HepG2 (cell line): ENCODE measurements at regions not wholly inside any gene's neighbourhood (a gene's known extent, or its start where the extent isn't known, plus 50 kb on each side); places are given as distances from the start of the nearest gene placed in this dataset.

Experiments used
- ATAC-seq: fragments of 200-7000 bp; cut with Tn5 transposase; 3 replicates; pipeline ENCODE4 v1.9.1; 2020; ENCODE audit warnings: mild to moderate bottlenecking, moderate library complexity
- BruUV-seq: library from RNA; stranded (reverse); fragments of 400-500 nt; replicated peaks from 2 replicates; lab custom pipeline; 2021; lab: Mats Ljungman, UMichigan
- CTCF ChIA-PET: fragments of 300-600 bp; formaldehyde crosslinking; extraction: SDS; loops from one replicate; lab custom pipeline; 2021; ENCODE audit warnings: low total read pairs, inconsistent platforms, low intra/inter-chr PET ratio; lab: Yijun Ruan, JAX
- POLR2A ChIA-PET: fragments of 350-600 bp; sonication (Branson Sonifier 250); formaldehyde crosslinking; loops from one replicate; lab custom pipeline; 2020; ENCODE audit warnings: antibody characterized with exemption, inconsistent platforms; lab: Yijun Ruan, JAX
- DNase-seq: peaks from one replicate; pipeline ENCODE4 v3.0.0-alpha.2; 2015; ENCODE audit warnings: low spot score
- FAIRE-seq: peaks from 3 replicates; lab custom pipeline; 2011; peaks lifted over from hg19 to GRCh38; lab: Jason Lieb, UNC
- H2AFZ ChIP-seq: one replicate; pipeline ENCODE4 v1.6.1; 2011; ENCODE audit warnings: low read length, inconsistent platforms
- H3K27ac ChIP-seq: fragments of 300-600 bp; 3 replicates; pipeline ENCODE4 v1.8.0; 2011; ENCODE audit warnings: mixed run types, mild to moderate bottlenecking, mixed read lengths, low read length, inconsistent platforms; ENCODE audit not compliant: insufficient read depth; ENCODE audit errors: extremely low read length
- H3K27me3 ChIP-seq, 2 experiments: fragments of 200-600 bp in 1 of 2; 2 replicates in 1 of 2; 3 replicates in 1 of 2; pipeline versions ENCODE4 v1.6.0 to v1.8.0; 2011; ENCODE audit warnings: low read length in 2 of 2, mild to moderate bottlenecking in 2 of 2, moderate library complexity in 2 of 2, inconsistent platforms in 1 of 2; ENCODE audit not compliant: insufficient read depth in 2 of 2, control insufficient read depth in 1 of 2
- H3K36me3 ChIP-seq, 2 experiments: fragments of 200-600 bp in 1 of 2; replicated peaks in 1 of 2; 2 replicates in 1 of 2; 3 replicates in 1 of 2; pipeline versions ENCODE4 v1.5.1 to v1.8.0; 2011; ENCODE audit warnings: low read length in 2 of 2, inconsistent platforms in 1 of 2; ENCODE audit not compliant: insufficient read depth in 2 of 2, control insufficient read depth in 1 of 2
- H3K4me1 ChIP-seq: 2 replicates; pipeline ENCODE4 v1.5.1; 2012; ENCODE audit warnings: low read length, inconsistent platforms; ENCODE audit not compliant: insufficient read depth
- H3K4me2 ChIP-seq: 2 replicates; pipeline ENCODE4 v1.6.0; 2011; ENCODE audit warnings: low read depth, low read length, inconsistent platforms
- H3K4me3 ChIP-seq, 3 experiments: fragments of 200-600 bp in 1 of 3; sonication (generic), shearing (Covaris generic) in 1 of 3; replicated peaks in 1 of 3; 2 replicates each; pipeline ENCODE4 v1.5.1; 2011 to 2016; ENCODE audit warnings: low read length in 3 of 3, inconsistent platforms in 2 of 3, low read depth in 2 of 3, mild to moderate bottlenecking in 2 of 3, control low read depth in 1 of 3, mixed read lengths in 1 of 3; ENCODE audit not compliant: insufficient read depth in 1 of 3
- H3K79me2 ChIP-seq: one replicate; pipeline ENCODE4 v1.6.1; 2011; ENCODE audit warnings: low read length, inconsistent platforms; ENCODE audit not compliant: insufficient read depth
- H3K9ac ChIP-seq: 2 replicates; pipeline ENCODE4 v1.6.0; 2011; ENCODE audit warnings: mild to moderate bottlenecking, low read depth, low read length, inconsistent platforms; ENCODE audit not compliant: insufficient read depth
- H3K9me3 ChIP-seq: 2 replicates; pipeline ENCODE4 v1.5.1; 2012; ENCODE audit warnings: mild to moderate bottlenecking, low read length
- H4K20me1 ChIP-seq: 2 replicates; pipeline ENCODE4 v1.6.0; 2011; ENCODE audit warnings: inconsistent platforms, mild to moderate bottlenecking, low read length, moderate library complexity; ENCODE audit not compliant: insufficient read depth
- GLI4 ChIP-seq: sonication (generic); formaldehyde crosslinking; IDR thresholded peaks from 2 replicates; pipeline ENCODE4 v1.5.1; 2020; ENCODE audit warnings: missing genetic modification reagents, mild to moderate bottlenecking, moderate library complexity, borderline replicate concordance
- SAP130 ChIP-seq: IDR thresholded peaks from 2 replicates; pipeline ENCODE4 v1.6.1; 2016; ENCODE audit warnings: low read depth
- SIN3B ChIP-seq: fragments of 150-350 bp; IDR thresholded peaks from 2 replicates; pipeline ENCODE4 v1.6.1; 2014; ENCODE audit warnings: low read length
- TSC22D2 ChIP-seq: sonication (generic); formaldehyde crosslinking; IDR thresholded peaks from 2 replicates; pipeline ENCODE4 v1.5.1; 2020; ENCODE audit warnings: missing genetic modification reagents, mild to moderate bottlenecking, borderline replicate concordance
- ZBTB38 ChIP-seq: sonication (generic); formaldehyde crosslinking; IDR thresholded peaks from 2 replicates; pipeline ENCODE4 v1.5.1; 2020; ENCODE audit warnings: mild to moderate bottlenecking, missing genetic modification reagents
- ZNF253 ChIP-seq: sonication (generic); formaldehyde crosslinking; IDR thresholded peaks from 2 replicates; pipeline ENCODE4 v1.8.0; 2022; ENCODE audit warnings: mild to moderate bottlenecking, missing genetic modification reagents, borderline replicate concordance
- ZNF432 ChIP-seq: sonication (generic); formaldehyde crosslinking; IDR thresholded peaks from 2 replicates; pipeline ENCODE4 v1.5.0; 2020; ENCODE audit warnings: missing genetic modification reagents, mild to moderate bottlenecking, borderline replicate concordance
- ZNF569 ChIP-seq: sonication (generic); formaldehyde crosslinking; IDR thresholded peaks from 2 replicates; pipeline ENCODE4 v1.5.0; 2020; ENCODE audit warnings: mild to moderate bottlenecking, missing genetic modification reagents, moderate library complexity, borderline replicate concordance
- ZNF768 ChIP-seq: sonication (generic); formaldehyde crosslinking; IDR thresholded peaks from 2 replicates; pipeline ENCODE4 v1.4.0; 2020; ENCODE audit warnings: missing genetic modification reagents
- WGBS: methylation state at CpG from one replicate; pipeline ENCODE4 v1.1.6; 2017; ENCODE audit warnings: low lambda C conversion rate; 5-methylcytosine and 5-hydroxymethylcytosine counted together
- in situ Hi-C: cut with HindIII; loops from 2 replicates; pipeline ENCODE4 v1.10.0; 2017; ENCODE audit warnings: low pct_unique_long_range_greater_than_20kb; ENCODE audit not compliant: extremely low pct_ligation_motif_present
- intact Hi-C: fragments of 100-400 bp; cut with micrococcal nuclease; formaldehyde crosslinking; loops from one replicate; pipeline ENCODE4 v1.10.0; 2022; ENCODE audit not compliant: unreplicated experiment
- TF ChIP-seq, protein P1 (sequence below): sonication (generic); formaldehyde crosslinking; IDR thresholded peaks from 2 replicates; pipeline ENCODE4 v1.9.0; 2021; ENCODE audit warnings: missing genetic modification reagents, mild to moderate bottlenecking, borderline replicate concordance
- TF ChIP-seq, protein P2 (sequence below): sonication (generic); formaldehyde crosslinking; IDR thresholded peaks from 2 replicates; pipeline ENCODE4 v1.5.1; 2020; ENCODE audit warnings: missing genetic modification reagents, mild to moderate bottlenecking, borderline replicate concordance
- TF ChIP-seq, protein P3 (sequence below): sonication (generic); formaldehyde crosslinking; IDR thresholded peaks from 2 replicates; pipeline ENCODE4 v1.8.0; 2022; ENCODE audit warnings: missing genetic modification reagents, mild to moderate bottlenecking, inconsistent platforms, borderline replicate concordance
- TF ChIP-seq, protein P4 (sequence below): IDR thresholded peaks from 2 replicates; pipeline ENCODE4 v1.6.1; 2018; ENCODE audit warnings: missing genetic modification reagents, mild to moderate bottlenecking, missing compliant biosample characterization
- TF ChIP-seq, protein P5 (sequence below): sonication (generic); formaldehyde crosslinking; IDR thresholded peaks from 2 replicates; pipeline ENCODE4 v1.5.0; 2020; ENCODE audit warnings: missing genetic modification reagents
- TF ChIP-seq, protein P6 (sequence below): sonication (generic); formaldehyde crosslinking; IDR thresholded peaks from 2 replicates; pipeline ENCODE4 v1.5.1; 2020; ENCODE audit warnings: missing genetic modification reagents, mild to moderate bottlenecking, borderline replicate concordance

DNA sequence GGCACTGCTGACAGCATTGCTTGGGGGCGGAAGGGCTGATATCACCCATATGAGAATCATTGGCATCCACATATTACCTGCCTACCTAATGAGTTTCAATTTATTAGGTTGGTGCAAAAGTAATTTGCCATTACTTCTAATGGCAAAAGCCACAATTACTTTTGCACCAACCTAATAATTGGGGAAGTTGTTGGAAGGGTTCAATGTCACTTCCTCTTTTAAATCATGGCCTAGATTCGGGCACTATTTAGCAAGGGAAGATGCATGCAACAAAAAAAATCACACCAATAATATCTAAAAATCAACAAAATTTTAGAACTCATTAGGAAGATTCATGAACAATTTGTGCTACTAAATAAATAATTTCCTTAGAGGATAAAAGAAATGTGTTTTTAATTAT, 56.0 kb upstream of the AGTR1 start:
- in situ Hi-C loops, result no loop called here
- DNase-seq (no peak), FAIRE-seq (no peak)
- TF ChIP-seq, protein P1, sequence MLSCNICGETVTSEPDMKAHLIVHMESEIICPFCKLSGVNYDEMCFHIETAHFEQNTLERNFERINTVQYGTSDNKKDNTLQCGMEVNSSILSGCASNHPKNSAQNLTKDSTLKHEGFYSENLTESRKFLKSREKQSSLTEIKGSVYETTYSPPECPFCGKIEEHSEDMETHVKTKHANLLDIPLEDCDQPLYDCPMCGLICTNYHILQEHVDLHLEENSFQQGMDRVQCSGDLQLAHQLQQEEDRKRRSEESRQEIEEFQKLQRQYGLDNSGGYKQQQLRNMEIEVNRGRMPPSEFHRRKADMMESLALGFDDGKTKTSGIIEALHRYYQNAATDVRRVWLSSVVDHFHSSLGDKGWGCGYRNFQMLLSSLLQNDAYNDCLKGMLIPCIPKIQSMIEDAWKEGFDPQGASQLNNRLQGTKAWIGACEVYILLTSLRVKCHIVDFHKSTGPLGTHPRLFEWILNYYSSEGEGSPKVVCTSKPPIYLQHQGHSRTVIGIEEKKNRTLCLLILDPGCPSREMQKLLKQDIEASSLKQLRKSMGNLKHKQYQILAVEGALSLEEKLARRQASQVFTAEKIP (CRISPR knock-in tag), result no peak
- no peak for TF ChIP-seq ZNF253 (CRISPR knock-in tag)
- TF ChIP-seq, protein P2, sequence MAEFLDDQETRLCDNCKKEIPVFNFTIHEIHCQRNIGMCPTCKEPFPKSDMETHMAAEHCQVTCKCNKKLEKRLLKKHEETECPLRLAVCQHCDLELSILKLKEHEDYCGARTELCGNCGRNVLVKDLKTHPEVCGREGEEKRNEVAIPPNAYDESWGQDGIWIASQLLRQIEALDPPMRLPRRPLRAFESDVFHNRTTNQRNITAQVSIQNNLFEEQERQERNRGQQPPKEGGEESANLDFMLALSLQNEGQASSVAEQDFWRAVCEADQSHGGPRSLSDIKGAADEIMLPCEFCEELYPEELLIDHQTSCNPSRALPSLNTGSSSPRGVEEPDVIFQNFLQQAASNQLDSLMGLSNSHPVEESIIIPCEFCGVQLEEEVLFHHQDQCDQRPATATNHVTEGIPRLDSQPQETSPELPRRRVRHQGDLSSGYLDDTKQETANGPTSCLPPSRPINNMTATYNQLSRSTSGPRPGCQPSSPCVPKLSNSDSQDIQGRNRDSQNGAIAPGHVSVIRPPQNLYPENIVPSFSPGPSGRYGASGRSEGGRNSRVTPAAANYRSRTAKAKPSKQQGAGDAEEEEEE, result no peak
- TF ChIP-seq, protein P3, sequence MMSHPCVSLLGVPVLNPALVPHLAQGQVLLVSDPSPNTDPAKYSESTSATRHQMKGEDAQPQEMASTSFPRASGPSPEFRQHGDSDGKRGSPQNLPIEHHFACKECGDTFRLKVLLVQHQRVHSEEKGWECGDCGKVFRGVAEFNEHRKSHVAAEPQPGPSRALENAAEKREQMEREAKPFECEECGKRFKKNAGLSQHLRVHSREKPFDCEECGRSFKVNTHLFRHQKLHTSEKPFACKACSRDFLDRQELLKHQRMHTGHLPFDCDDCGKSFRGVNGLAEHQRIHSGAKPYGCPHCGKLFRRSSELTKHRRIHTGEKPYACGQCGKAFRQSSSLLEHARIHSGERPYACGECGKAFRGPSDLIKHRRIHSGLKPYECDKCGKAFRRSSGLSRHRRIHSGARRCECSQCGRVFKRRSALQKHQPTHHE (CRISPR knock-in tag), result no peak
- no peak for TF ChIP-seq SAP130 (CRISPR knock-in tag)
- no peak for TF ChIP-seq TSC22D2 (CRISPR knock-in tag)
- TF ChIP-seq ZNF569 (CRISPR knock-in tag), result no peak
- TF ChIP-seq, protein P4, sequence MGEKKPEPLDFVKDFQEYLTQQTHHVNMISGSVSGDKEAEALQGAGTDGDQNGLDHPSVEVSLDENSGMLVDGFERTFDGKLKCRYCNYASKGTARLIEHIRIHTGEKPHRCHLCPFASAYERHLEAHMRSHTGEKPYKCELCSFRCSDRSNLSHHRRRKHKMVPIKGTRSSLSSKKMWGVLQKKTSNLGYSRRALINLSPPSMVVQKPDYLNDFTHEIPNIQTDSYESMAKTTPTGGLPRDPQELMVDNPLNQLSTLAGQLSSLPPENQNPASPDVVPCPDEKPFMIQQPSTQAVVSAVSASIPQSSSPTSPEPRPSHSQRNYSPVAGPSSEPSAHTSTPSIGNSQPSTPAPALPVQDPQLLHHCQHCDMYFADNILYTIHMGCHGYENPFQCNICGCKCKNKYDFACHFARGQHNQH (CRISPR knock-in tag), result no peak
- TF ChIP-seq, protein P5, sequence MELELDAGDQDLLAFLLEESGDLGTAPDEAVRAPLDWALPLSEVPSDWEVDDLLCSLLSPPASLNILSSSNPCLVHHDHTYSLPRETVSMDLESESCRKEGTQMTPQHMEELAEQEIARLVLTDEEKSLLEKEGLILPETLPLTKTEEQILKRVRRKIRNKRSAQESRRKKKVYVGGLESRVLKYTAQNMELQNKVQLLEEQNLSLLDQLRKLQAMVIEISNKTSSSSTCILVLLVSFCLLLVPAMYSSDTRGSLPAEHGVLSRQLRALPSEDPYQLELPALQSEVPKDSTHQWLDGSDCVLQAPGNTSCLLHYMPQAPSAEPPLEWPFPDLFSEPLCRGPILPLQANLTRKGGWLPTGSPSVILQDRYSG (CRISPR knock-in tag), result no peak
- TF ChIP-seq SIN3B, result no peak
- TF ChIP-seq GLI4, result no peak
- no peak for TF ChIP-seq ZBTB38 (CRISPR knock-in tag)
- TF ChIP-seq ZNF432 (CRISPR knock-in tag), result no peak
- TF ChIP-seq, protein P6, sequence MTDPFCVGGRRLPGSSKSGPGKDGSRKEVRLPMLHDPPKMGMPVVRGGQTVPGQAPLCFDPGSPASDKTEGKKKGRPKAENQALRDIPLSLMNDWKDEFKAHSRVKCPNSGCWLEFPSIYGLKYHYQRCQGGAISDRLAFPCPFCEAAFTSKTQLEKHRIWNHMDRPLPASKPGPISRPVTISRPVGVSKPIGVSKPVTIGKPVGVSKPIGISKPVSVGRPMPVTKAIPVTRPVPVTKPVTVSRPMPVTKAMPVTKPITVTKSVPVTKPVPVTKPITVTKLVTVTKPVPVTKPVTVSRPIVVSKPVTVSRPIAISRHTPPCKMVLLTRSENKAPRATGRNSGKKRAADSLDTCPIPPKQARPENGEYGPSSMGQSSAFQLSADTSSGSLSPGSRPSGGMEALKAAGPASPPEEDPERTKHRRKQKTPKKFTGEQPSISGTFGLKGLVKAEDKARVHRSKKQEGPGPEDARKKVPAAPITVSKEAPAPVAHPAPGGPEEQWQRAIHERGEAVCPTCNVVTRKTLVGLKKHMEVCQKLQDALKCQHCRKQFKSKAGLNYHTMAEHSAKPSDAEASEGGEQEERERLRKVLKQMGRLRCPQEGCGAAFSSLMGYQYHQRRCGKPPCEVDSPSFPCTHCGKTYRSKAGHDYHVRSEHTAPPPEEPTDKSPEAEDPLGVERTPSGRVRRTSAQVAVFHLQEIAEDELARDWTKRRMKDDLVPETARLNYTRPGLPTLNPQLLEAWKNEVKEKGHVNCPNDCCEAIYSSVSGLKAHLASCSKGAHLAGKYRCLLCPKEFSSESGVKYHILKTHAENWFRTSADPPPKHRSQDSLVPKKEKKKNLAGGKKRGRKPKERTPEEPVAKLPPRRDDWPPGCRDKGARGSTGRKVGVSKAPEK (CRISPR knock-in tag), result no peak
- no peak for TF ChIP-seq ZNF768 (CRISPR knock-in tag)

More for the DNA sequence above, 56.0 kb upstream of the AGTR1 start:
- H3K9me3 ChIP-seq, result no peaks in the 10 kb centered on the region
- intact Hi-C loops, result no loop called here
- no peaks in the 10 kb centered on the region for H3K36me3 ChIP-seq
- no peaks in the 10 kb centered on the region for H3K27me3 ChIP-seq
- CTCF ChIA-PET, result no interaction called here
- H3K4me1 ChIP-seq, result peaks cover 19% of the 10 kb centered on the region
- WGBS, result 62% methylated on average over 2 of the region's 2 CpGs
- POLR2A ChIA-PET, result no interaction called here
- H3K4me2 ChIP-seq, result no peak overlapping the region
- no peak overlapping the region for H3K9ac ChIP-seq
- no peak overlapping the region for H2AFZ ChIP-seq
- H4K20me1 ChIP-seq, result no peaks in the 10 kb centered on the region
- ATAC-seq, result no peak
- H3K27ac ChIP-seq, result no peak overlapping the region
- H3K4me3 ChIP-seq, result no peak overlapping the region
- no TSS peak for BruUV-seq
- H3K79me2 ChIP-seq, result no peaks in the 10 kb centered on the region
